HG03520 (cell line): ENCODE measurements at regions not wholly inside any gene's neighbourhood (a gene's known extent, or its start where the extent isn't known, plus 50 kb on each side); places are given as distances from the start of the nearest gene placed in this dataset.
A peak's percentile ranks its signal among the peaks of the same experiment; 100 is the strongest.
"Not testable (repeated sequence)": the region's sequence is repeated elsewhere in the genome, so short reads cannot be mapped to it uniquely, and the experiment has no call there.

Experiments
- ATAC-seq: cut with Tn5 transposase; IDR thresholded peaks from one replicate; pipeline ENCODE4 v1.9.1; 2021; ENCODE audit warnings: mild to moderate bottlenecking, moderate library complexity; ENCODE audit not compliant: unreplicated experiment

- no peak for ATAC-seq
These were observed 1313.9 kb upstream of the SLC39A10 start for GRCh38 chr2:194343167-194343566.

GRCh38 chr2:194332799-194333490 is 1324.1 kb upstream of the SLC39A10 start:
- ATAC-seq = no peak

- ATAC-seq = no peak
These were observed 1328.6 kb upstream of the SLC39A10 start for GRCh38 chr2:194328456-194328855.

- ATAC-seq = no peak
These were observed 1329.7 kb upstream of the SLC39A10 start for GRCh38 chr2:194327196-194327888.

- ATAC-seq = no peak
These were observed 1333.3 kb upstream of the SLC39A10 start for GRCh38 chr2:194323740-194324139.

GRCh38 chr2:194320520-194320919 is 1336.5 kb upstream of the SLC39A10 start:
- ATAC-seq = no peak

- ATAC-seq = peak; percentile 63
These were observed 1337.6 kb upstream of the SLC39A10 start for GRCh38 chr2:194319222-194319992.

GRCh38 chr2:194314042-194314441 is 1343.0 kb upstream of the SLC39A10 start:
- no peak for ATAC-seq

- ATAC-seq = no peak
These were observed 1352.8 kb upstream of the SLC39A10 start for GRCh38 chr2:194304191-194304590.

- no peak for ATAC-seq
These were observed 1355.1 kb upstream of the SLC39A10 start for GRCh38 chr2:194301946-194302345.

GRCh38 chr2:194294156-194294555 is 1362.9 kb upstream of the SLC39A10 start:
- no peak for ATAC-seq

GRCh38 chr2:194291104-194291503 is 1365.9 kb upstream of the SLC39A10 start:
- ATAC-seq = no peak

- no peak for ATAC-seq
These were observed 1367.2 kb upstream of the SLC39A10 start for GRCh38 chr2:194289712-194290346.

GRCh38 chr2:194276667-194277066 is 1380.4 kb upstream of the SLC39A10 start:
- ATAC-seq = not testable (repeated sequence)

GRCh38 chr2:194271293-194271961 is 1385.6 kb upstream of the SLC39A10 start:
- ATAC-seq = no peak

GRCh38 chr2:194270648-194271047 is 1386.4 kb upstream of the SLC39A10 start:
- no peak for ATAC-seq

GRCh38 chr2:194264586-194264985 is 1392.4 kb upstream of the SLC39A10 start:
- no peak for ATAC-seq

GRCh38 chr2:194260185-194260584 is 1396.8 kb upstream of the SLC39A10 start:
- no peak for ATAC-seq

GRCh38 chr2:194257095-194257494 is 1399.9 kb upstream of the SLC39A10 start:
- no peak for ATAC-seq

GRCh38 chr2:194253528-194254259 is 1403.3 kb upstream of the SLC39A10 start:
- no peak for ATAC-seq
